HCEC 1CT (cell line): ENCODE measurements at regions not wholly inside any gene's neighbourhood (a gene's known extent, or its start where the extent isn't known, plus 50 kb on each side); places are given as distances from the start of the nearest gene placed in this dataset.
"Not testable (repeated sequence)": the region's sequence is repeated elsewhere in the genome, so short reads cannot be mapped to it uniquely, and the experiment has no call there.

Source experiments
- DNase-seq: peaks from one replicate; pipeline ENCODE4 v3.0.0-alpha.2; 2017

DNA sequence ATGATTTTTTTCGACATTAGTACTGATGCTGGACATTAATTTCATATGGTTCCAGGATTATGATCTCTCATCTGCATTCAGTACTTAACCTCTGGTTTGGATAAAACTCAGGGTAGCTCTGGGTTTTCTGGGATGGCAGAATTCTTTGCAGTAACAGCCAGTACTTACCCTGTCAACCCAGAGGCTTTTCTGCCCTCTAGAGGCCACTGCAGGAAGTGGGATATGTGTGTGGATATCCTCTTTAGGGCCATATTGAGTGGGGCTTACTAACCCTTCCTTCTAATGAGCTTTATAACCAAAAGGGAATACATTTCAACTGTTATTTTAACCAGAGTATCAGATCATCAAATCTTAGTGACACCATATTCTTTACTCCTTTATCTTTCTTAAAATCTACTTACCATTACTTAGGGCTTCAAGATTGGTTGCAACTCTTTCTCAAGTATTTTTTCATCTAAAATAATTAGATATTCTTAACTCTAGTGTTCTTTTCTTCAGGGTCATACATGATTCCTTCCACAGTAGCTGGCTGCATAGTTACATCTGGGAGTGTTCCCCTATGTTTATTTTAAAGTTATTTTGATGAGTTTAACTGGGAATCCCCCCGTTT, 488.0 kb upstream of the STXBP6 start:
- no peak for DNase-seq

DNA sequence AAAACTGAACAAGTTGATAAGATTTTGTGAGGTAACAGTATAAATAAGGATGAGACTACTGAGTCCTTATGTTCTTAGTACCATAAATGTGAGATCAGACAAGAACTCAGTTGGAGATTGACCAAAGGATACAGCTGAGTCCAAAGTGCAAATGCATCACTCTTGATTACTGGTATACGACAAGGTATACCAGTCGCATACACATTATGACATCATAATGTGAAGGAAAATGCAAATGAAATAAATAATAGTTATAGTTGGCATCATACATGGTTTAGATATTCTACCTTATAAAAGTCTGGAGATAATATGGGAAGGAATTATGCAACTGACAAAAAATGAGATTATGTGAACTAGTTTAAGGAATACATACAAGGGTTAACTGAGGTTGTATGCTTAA, 476.3 kb upstream of the STXBP6 start:
- no peak for DNase-seq

- no peak for DNase-seq
Observed at GRCh38 chr14:25522926-25523325, 473.0 kb upstream of the STXBP6 start.

DNA sequence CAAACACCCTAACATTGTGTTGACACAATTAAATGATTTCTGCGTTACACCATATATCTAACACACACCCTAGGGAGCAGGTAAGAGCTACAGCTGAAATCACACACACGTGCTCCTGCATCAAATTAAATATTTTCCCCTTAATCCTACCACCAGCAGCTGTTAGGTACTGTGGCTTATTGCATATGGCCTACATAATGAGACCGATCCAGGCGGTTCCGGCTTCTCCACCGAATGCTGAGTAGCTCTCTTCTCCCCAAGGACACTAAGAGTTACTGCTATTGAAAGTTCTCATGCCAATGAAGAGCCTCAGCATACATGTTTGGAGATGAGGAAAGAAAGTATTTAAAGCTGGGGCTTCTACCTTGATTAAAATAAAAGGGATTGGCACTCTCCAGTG, 472.2 kb upstream of the STXBP6 start:
- DNase-seq: no peak

- DNase-seq: no peak
Observed at GRCh38 chr14:25521616-25522015, 471.7 kb upstream of the STXBP6 start.

DNA sequence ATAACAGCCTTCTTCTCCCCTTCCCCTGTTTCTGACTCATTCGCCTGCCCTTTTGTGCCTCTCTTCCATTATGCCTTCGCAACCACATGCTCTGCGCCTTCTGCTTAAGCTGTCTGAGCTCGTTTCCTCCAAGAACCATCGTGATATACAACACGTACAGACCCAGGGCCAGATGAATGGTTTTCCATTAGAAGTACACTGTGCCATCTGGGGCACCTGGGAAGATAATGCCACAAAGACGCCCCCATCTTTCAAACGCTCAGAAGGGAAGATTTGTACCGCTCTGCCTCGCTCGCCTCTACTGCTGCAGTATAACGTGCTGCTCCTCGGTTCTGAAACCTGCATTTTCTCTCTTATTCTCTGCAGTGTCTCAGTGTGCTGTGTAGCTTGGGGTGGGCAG, 470.9 kb upstream of the STXBP6 start:
- DNase-seq: no peak

- DNase-seq: no peak
Observed at GRCh38 chr14:25518364-25518763, 468.4 kb upstream of the STXBP6 start.

DNA sequence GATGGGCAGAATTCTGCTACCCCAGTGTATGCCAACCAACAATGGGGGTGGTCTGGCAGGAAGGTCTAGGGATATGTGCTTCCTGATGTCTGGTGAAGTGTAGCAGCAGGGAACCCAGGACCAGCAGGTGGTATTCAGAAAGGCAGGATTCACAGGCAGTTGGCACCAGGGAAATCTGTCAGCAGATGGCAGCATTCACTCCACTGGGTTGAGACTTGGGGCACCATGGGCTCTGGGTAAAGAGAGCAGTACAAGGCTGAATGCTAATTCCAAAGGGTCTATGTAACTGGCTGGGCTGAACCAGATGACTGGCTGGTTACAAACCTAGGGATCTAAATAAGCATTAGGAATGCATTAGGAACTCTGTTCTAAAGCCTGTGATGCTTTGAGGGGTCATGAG, 466.9 kb upstream of the STXBP6 start:
- no peak for DNase-seq

GRCh38 chr14:25508845-25509244, 458.9 kb upstream of the STXBP6 start:
- no peak for DNase-seq

GRCh38 chr14:25501749-25502148, 451.8 kb upstream of the STXBP6 start:
- no peak for DNase-seq

DNA sequence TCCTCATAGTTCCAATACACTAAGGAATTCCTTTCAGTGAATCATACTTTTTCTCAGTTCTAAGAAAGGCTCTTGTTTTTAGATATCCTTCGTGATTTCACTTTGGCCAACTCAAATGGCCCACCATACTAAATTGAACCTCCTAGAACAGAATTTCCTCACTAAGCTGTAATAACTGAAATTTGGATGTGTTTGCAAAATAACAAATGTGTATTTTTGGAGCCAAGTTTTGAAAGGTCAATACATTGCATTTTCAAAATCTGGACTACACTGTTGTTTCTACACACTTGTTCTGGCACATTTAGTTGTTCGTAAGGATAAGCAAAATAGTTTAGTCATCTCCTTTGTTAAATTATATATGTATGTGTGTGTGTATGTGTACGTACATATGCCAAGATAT, 439.0 kb upstream of the STXBP6 start:
- DNase-seq: no peak

GRCh38 chr14:25485381-25485780, 435.4 kb upstream of the STXBP6 start:
- no peak for DNase-seq

- no peak for DNase-seq
Observed at GRCh38 chr14:25484906-25485305, 435.0 kb upstream of the STXBP6 start.

DNA sequence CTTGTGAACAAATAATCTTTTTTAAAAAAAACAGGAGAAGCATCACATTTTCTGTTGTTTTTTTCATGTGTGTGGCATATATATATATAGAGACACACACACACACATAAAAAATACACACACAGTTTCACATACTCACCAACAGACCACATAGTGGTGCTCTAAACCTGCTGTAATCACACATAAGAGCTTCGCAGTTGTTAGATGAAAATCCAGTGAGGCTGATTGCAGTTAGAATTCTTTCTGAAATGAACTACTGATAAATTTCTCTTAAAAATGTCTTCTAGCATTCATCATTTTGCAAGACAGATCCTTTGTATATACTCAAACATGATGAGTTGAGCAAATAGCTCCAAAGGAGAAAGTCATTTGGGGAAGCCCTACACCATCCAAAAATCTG, 434.3 kb upstream of the STXBP6 start:
- DNase-seq: no peak

DNA sequence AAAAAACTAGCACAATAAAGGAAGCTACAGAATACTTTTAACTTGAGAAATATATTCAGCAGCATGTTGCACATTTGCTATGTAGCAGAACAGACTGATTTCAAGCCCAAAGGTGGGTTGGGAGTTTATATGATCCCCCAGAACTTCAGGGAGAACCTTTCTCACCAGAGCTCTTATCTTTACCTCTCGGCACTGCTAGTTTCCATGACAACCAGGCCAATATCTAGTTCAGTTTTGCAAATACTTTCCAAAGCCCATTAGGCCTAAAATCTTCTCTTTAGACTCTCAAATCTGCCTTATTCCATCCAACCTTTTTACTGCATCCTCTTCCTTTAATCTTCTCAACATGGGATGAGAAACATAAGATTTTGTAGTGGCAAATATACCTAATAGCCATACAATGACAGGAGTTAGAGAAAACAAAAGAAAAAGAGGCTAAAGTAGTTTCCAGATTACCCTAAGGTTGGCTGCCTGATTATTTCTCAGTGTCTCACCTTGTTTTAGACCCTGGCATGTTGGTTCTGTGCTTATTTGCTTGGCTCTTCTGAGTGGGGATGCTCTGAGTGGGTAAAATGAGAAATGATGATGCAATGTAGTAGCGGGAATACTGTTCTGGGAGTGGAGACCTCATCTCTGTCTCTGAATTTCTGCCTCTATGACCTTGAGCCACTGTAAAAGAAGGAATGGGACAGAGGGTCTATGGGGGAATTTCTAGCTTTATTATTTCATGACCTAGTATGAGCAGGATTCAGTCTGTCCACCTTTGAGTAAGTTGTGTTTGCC, 427.6 kb upstream of the STXBP6 start:
- no peak for DNase-seq

GRCh38 chr14:25472700-25473099, 422.8 kb upstream of the STXBP6 start:
- DNase-seq: no peak

DNA sequence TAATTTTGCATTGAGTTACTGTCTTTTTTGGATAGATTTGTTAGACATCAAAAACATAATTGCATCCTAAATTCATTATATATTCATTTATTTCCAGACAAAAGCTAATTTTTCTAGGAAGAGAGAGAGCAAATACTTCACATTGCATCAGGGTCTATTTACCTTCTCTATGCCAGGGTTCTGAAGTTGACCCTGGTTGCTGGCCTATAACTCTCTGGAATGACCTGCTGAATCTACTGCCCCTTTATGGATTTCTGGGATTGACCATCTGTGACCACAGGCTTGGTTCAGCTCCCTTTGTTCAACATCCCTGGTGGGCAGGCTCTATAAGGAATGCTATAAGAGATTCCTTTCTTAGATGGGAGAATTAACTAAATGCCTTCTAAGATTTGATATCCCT, 414.8 kb upstream of the STXBP6 start:
- DNase-seq: no peak

GRCh38 chr14:25464078-25464477, 414.1 kb upstream of the STXBP6 start:
- DNase-seq: no peak

DNA sequence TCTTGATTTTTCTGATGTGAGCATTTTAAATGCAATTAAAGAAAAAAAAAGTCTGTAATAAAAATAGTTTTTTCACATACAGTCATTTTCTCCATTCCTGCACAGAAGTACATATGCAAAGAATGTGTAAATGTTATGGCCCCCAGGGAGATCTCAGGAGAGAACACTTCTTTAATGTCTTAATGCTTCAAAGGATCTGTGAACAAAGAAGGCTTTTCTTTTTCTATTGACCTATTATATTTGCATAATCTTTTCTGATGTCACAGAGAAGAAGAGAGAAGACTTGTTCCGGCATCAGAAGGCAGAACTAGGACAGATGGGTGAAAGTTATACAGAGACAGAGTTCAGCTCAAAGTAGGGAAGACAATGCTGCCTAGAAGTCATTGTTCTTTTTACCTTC, 413.5 kb upstream of the STXBP6 start:
- DNase-seq: no peak

DNA sequence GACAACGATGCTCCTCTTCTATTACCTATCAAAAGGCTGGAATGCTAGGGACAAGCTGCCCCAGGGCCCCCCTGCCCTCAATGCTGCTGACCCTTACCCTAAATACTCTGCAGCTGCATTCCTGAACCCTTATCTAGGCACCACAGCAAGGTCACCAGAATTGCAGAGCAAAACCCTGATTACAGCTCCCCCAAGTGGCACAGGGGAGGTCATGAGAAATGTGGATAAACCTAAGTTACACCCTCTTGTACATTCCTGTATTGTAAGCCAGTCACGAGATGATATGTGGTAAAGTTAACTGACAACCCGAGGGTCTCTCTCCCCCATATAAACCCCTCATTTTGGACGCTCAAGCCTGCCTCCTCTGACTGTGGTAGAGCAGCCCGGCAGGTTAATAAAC, 411.8 kb upstream of the STXBP6 start:
- no peak for DNase-seq

GRCh38 chr14:25444381-25444780, 394.4 kb upstream of the STXBP6 start:
- no peak for DNase-seq

- not testable (repeated sequence) for DNase-seq
Observed at GRCh38 chr14:25440382-25440781, 390.4 kb upstream of the STXBP6 start.

- DNase-seq: no peak
Observed at GRCh38 chr14:25436906-25437305, 387.0 kb upstream of the STXBP6 start.

- no peak for DNase-seq
Observed at GRCh38 chr14:25436288-25436875, 386.4 kb upstream of the STXBP6 start.
